ENCODE measurements at regions not wholly inside any gene's neighbourhood (a gene's known extent, or its start where the extent isn't known, plus 50 kb on each side); places are given as distances from the start of the nearest gene placed in this dataset.

DNA sequence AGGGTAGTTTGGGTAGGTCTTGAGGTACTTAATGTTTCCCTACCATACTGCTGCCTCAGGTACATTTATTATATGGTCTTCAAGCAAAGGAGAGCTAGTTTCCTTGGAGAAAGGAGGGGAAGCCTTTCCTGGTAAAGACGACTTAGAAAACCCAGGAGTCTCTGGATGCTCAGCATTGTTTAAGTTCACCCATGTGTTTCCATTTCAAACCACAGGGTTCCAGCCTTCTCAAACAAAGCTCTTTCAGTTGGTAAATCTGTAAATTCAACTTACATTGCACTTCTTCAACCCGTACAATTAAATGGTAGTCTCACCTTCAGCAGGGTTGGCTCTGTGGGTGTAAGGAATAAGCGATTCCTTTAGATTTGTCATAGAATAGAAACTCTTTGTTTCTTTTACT is 111.9 kb upstream of the UNC5C start:
- H3K27ac ChIP-seq (ENCODE audit: poor library complexity, severe bottlenecking), result no peak overlapping the region
- ATAC-seq (ENCODE audit: low read depth) (no peak), DNase-seq (ENCODE audit: low spot score) (no peak)
- TF ChIP-seq, protein P1, sequence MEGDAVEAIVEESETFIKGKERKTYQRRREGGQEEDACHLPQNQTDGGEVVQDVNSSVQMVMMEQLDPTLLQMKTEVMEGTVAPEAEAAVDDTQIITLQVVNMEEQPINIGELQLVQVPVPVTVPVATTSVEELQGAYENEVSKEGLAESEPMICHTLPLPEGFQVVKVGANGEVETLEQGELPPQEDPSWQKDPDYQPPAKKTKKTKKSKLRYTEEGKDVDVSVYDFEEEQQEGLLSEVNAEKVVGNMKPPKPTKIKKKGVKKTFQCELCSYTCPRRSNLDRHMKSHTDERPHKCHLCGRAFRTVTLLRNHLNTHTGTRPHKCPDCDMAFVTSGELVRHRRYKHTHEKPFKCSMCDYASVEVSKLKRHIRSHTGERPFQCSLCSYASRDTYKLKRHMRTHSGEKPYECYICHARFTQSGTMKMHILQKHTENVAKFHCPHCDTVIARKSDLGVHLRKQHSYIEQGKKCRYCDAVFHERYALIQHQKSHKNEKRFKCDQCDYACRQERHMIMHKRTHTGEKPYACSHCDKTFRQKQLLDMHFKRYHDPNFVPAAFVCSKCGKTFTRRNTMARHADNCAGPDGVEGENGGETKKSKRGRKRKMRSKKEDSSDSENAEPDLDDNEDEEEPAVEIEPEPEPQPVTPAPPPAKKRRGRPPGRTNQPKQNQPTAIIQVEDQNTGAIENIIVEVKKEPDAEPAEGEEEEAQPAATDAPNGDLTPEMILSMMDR (IDR thresholded peaks at IDR 0.05; ENCODE audit: poor library complexity, severe bottlenecking), result no peak
- H3K9me3 ChIP-seq (ENCODE audit: severe bottlenecking), result no peaks in the 10 kb centered on the region
- no peaks in the 10 kb centered on the region for H3K4me1 ChIP-seq (ENCODE audit: insufficient read depth, poor library complexity, severe bottlenecking)
- H3K4me3 ChIP-seq (ENCODE audit: severe bottlenecking), result no peak overlapping the region
- H3K27me3 ChIP-seq (ENCODE audit: insufficient read depth, poor library complexity, severe bottlenecking), result no peaks in the 10 kb centered on the region
- H3K36me3 ChIP-seq (ENCODE audit: low read depth), result no peaks in the 10 kb centered on the region

DNA sequence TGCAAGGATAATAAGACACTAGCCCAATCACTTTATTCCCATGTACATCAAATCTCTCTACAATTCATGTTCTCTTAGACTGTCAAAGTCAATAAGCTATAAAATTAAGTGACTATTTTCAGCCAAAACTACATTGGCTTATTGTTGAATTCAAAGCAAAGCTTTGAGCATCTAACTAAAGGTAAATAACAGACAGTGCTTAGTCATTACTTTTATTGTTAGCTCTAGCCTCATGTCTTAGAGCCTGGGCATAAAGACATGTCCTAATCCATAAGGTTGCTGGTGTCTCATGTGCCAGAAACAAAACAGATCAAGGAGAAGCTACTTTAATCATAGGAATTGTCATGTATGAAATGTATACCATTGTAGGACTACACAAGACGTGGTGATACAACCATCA is 103.1 kb upstream of the UNC5C start:
- Histone ChIP-seq H3K4me3 (ENCODE audit: severe bottlenecking) (no peak overlapping the region), H3K36me3 (ENCODE audit: low read depth) (no peaks in the 10 kb centered on the region), H3K27ac (ENCODE audit: poor library complexity, severe bottlenecking) (no peak overlapping the region), H3K4me1 (ENCODE audit: insufficient read depth, poor library complexity, severe bottlenecking) (no peaks in the 10 kb centered on the region), H3K27me3 (ENCODE audit: insufficient read depth, poor library complexity, severe bottlenecking) (no peaks in the 10 kb centered on the region), H3K9me3 (ENCODE audit: severe bottlenecking) (no peaks in the 10 kb centered on the region)
- ATAC-seq (ENCODE audit: low read depth) (no peak), DNase-seq (ENCODE audit: low spot score) (no peak)
- TF ChIP-seq, protein P1 (IDR thresholded peaks at IDR 0.05; ENCODE audit: poor library complexity, severe bottlenecking), result no peak

DNA sequence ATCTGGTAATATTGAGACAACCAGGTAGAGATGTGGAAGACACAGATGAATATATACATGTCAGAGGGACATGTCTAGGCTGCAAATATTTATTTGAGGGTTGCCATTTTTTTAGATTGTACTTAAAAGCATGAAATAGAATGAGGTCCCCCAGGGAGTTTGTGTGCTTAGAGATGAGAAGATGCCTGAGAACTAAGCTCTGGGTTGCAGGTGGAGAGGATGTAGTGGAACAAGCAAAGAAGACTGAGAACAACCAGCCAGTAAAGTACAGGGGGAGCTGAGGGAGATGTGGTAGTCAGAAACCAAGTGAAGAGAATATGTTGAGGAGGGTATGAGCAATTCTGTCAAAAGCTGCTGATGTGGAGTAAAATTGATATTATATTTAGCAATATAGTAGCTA is 95.6 kb upstream of the UNC5C start:
- Histone ChIP-seq H3K9me3 (ENCODE audit: severe bottlenecking) (no peaks in the 10 kb centered on the region), H3K4me3 (ENCODE audit: severe bottlenecking) (no peak overlapping the region), H3K36me3 (ENCODE audit: low read depth) (no peaks in the 10 kb centered on the region), H3K27me3 (ENCODE audit: insufficient read depth, poor library complexity, severe bottlenecking) (no peaks in the 10 kb centered on the region), H3K27ac (ENCODE audit: poor library complexity, severe bottlenecking) (no peak overlapping the region), H3K4me1 (ENCODE audit: insufficient read depth, poor library complexity, severe bottlenecking) (no peaks in the 10 kb centered on the region)
- TF ChIP-seq, protein P1 (IDR thresholded peaks at IDR 0.05; ENCODE audit: poor library complexity, severe bottlenecking), result no peak
- ATAC-seq (ENCODE audit: low read depth) (no peak), DNase-seq (ENCODE audit: low spot score) (no peak)

DNA sequence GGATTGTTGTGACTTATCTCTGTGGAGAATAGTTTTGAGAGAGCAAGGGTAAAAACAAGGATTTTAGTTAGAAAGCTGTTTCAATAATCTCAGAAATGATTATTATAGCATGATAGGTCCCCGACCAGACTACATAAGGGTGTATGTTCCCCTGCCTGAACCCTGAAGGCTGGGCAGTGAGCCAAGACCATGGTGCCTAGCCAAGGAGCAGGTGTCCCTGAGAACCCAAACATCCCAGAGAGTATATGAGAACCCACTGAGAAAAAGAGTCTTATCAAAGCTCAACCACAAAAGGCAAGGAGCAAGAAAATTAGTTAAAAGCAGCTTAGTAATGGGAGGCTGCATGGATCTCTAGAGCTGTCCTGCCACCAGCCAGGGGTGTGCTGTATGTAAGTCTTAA is 94.9 kb upstream of the UNC5C start:
- Histone ChIP-seq H3K4me1 (ENCODE audit: insufficient read depth, poor library complexity, severe bottlenecking) (no peaks in the 10 kb centered on the region), H3K4me3 (ENCODE audit: severe bottlenecking) (no peak overlapping the region), H3K27me3 (ENCODE audit: insufficient read depth, poor library complexity, severe bottlenecking) (no peaks in the 10 kb centered on the region), H3K36me3 (ENCODE audit: low read depth) (no peaks in the 10 kb centered on the region), H3K9me3 (ENCODE audit: severe bottlenecking) (no peaks in the 10 kb centered on the region), H3K27ac (ENCODE audit: poor library complexity, severe bottlenecking) (no peak overlapping the region)
- no peak for DNase-seq (ENCODE audit: low spot score)
- ATAC-seq (ENCODE audit: low read depth), result no peak
- TF ChIP-seq, protein P1 (IDR thresholded peaks at IDR 0.05; ENCODE audit: poor library complexity, severe bottlenecking), result no peak

DNA sequence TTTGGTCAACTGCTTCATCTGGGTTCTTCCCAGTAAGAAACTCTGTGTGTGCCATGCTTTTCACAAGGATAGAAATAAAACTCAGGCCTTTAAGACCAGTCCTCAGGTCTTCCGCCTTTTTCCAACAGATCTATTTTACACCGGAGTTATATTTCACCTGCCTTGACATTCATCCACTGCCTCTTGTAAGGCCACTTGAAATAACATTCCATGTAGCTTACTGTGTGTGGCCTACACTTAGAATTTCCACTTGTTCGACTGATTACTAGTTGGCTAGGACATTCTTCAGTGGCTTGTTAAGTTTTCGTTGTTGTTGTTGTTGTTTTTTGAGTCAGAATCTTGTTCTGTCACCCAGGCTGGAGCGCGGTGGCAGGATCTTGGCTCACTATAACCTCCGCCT is 92.8 kb upstream of the UNC5C start:
- DNase-seq (ENCODE audit: low spot score) (no peak), ATAC-seq (ENCODE audit: low read depth) (no peak)
- TF ChIP-seq, protein P1 (IDR thresholded peaks at IDR 0.05; ENCODE audit: poor library complexity, severe bottlenecking), result no peak
- Histone ChIP-seq H3K36me3 (ENCODE audit: low read depth) (no peaks in the 10 kb centered on the region), H3K9me3 (ENCODE audit: severe bottlenecking) (no peaks in the 10 kb centered on the region), H3K4me3 (ENCODE audit: severe bottlenecking) (no peak overlapping the region), H3K4me1 (ENCODE audit: insufficient read depth, poor library complexity, severe bottlenecking) (no peaks in the 10 kb centered on the region), H3K27ac (ENCODE audit: poor library complexity, severe bottlenecking) (no peak overlapping the region), H3K27me3 (ENCODE audit: insufficient read depth, poor library complexity, severe bottlenecking) (no peaks in the 10 kb centered on the region)
